ENCODE measurements at regions not wholly inside any gene's neighbourhood (a gene's known extent, or its start where the extent isn't known, plus 50 kb on each side); places are given as distances from the start of the nearest gene placed in this dataset.

GRCh38 chr2:16047701-16048100, 107.4 kb downstream of the MYCN start:
- no peak overlapping the region for H2BK120ac ChIP-seq (ENCODE audit: low read depth, low read length)
- no peaks in the 10 kb centered on the region for H4K20me1 ChIP-seq (ENCODE audit: insufficient read depth, low read length)
- in situ Hi-C loops (cut with MboI; ENCODE audit: low sequenced_read_pairs) (no loop called here), intact Hi-C loops (cut with micrococcal nuclease) (no loop called here), dilution Hi-C loops (cut with HindIII; ENCODE audit: low sequenced_read_pairs, unreplicated experiment) (no loop called here)
- H3K4ac ChIP-seq (ENCODE audit: low read depth, low read length) = no peak overlapping the region
- H2BK15ac ChIP-seq (ENCODE audit: low read depth, low read length) = no peak overlapping the region
- H3K4me1 ChIP-seq (ENCODE audit: control insufficient read depth, insufficient read depth, low read length) = no peaks in the 10 kb centered on the region
- H3K27ac ChIP-seq (ENCODE audit: insufficient read depth, low read length) = no peak overlapping the region
- H2AK5ac ChIP-seq (ENCODE audit: low read depth, low read length) = no peak overlapping the region
- H3K27me3 ChIP-seq (ENCODE audit: control insufficient read depth, insufficient read depth, low read length) = no peaks in the 10 kb centered on the region
- H3K56ac ChIP-seq (ENCODE audit: extremely low read depth, insufficient read depth, low read length) = no peak overlapping the region
- H2BK20ac ChIP-seq (ENCODE audit: low read depth, low read length) = no peak overlapping the region
- H3K9me3 ChIP-seq (ENCODE audit: control insufficient read depth, insufficient read depth, low read length) = peaks cover 21% of the 10 kb centered on the region
- no peak overlapping the region for H4K91ac ChIP-seq (ENCODE audit: insufficient read depth, low read depth, low read length)
- no peak for TF ChIP-seq MAFK (IDR thresholded peaks at IDR 0.05; ENCODE audit: low read depth, low read length)
- no peak for TF ChIP-seq CHD1 (IDR thresholded peaks at IDR 0.05; ENCODE audit: low read depth, low read length)
- TF ChIP-seq RCOR1 (IDR thresholded peaks at IDR 0.05; ENCODE audit: insufficient replicate concordance, low read length) = no peak
- no peak for TF ChIP-seq CEBPB (IDR thresholded peaks at IDR 0.05; ENCODE audit: low read depth, low read length)
- no peak for TF ChIP-seq POLR2A (IDR thresholded peaks at IDR 0.05; ENCODE audit: low read depth, low read length)
- no peak for TF ChIP-seq MXI1 (IDR thresholded peaks at IDR 0.05; ENCODE audit: borderline replicate concordance, low read depth, low read length)
- TF ChIP-seq BHLHE40 (IDR thresholded peaks at IDR 0.05; ENCODE audit: low read depth, low read length) = no peak
- no peak for TF ChIP-seq CTCF (conservative IDR thresholded peaks at IDR 0.05; ENCODE audit: low read depth, low read length)
- TF ChIP-seq FOS (IDR thresholded peaks at IDR 0.05; ENCODE audit: low read depth, low read length) = no peak
- no peak for TF ChIP-seq SMC3 (IDR thresholded peaks at IDR 0.05; ENCODE audit: low read depth, low read length)
- no peak for TF ChIP-seq MAZ (IDR thresholded peaks at IDR 0.05; ENCODE audit: borderline replicate concordance, low read depth, low read length)
- TF ChIP-seq NFE2L2 (IDR thresholded peaks at IDR 0.05; ENCODE audit: low read depth, low read length) = no peak
- no peak for TF ChIP-seq RAD21 (IDR thresholded peaks at IDR 0.05; ENCODE audit: low read length)
- TF ChIP-seq ELK1 (IDR thresholded peaks at IDR 0.05; ENCODE audit: borderline replicate concordance, low read depth, low read length) = no peak
- no peak overlapping the region for H3K9ac ChIP-seq (ENCODE audit: low read depth, low read length)
- H4K8ac ChIP-seq (ENCODE audit: low read depth in 2 of 2, low read length in 2 of 2) = no peak overlapping the region
- H2BK5ac ChIP-seq (ENCODE audit: low read depth, low read length, poor library complexity, severe bottlenecking) = no peak overlapping the region
- no peaks in the 10 kb centered on the region for H3K79me1 ChIP-seq (ENCODE audit: low read depth in 1 of 2, low read length in 2 of 2)
- no peak overlapping the region for H4K5ac ChIP-seq (ENCODE audit: low read depth, low read length)
- no peak overlapping the region for H3K4me3 ChIP-seq (ENCODE audit: insufficient read depth, low read depth, low read length)
- no peak overlapping the region for H3K23ac ChIP-seq (ENCODE audit: low read depth, low read length)
- DNase-seq (no peak), ATAC-seq (ENCODE audit: low read depth) (no peak)
- no peak overlapping the region for H3K18ac ChIP-seq (ENCODE audit: low read depth, low read length)
- H3K36me3 ChIP-seq (ENCODE audit: control insufficient read depth, insufficient read depth, low read length) = no peaks in the 10 kb centered on the region
- no peak overlapping the region for H3K14ac ChIP-seq (replicated peaks; ENCODE audit: low read depth, low read length)
- CTCF ChIA-PET = interaction anchor here (0.6 kb wide), 1 partner anchor 11 kb away, joined by 3 read pairs; no protein-coding TSS in a partner anchor
- no peak overlapping the region for H3K4me2 ChIP-seq (ENCODE audit: low read depth, low read length)
- H2AK9ac ChIP-seq (replicated peaks; ENCODE audit: low read depth, low read length, poor library complexity) = no peak overlapping the region
- H3K9me1 ChIP-seq (ENCODE audit: insufficient read depth, low read length) = no peaks in the 10 kb centered on the region
- no TSS peak for BruUV-seq (replicated peaks)
- POLR2A ChIA-PET (ENCODE audit: unreplicated experiment) = no interaction called here
- WGBS, 2 experiments (ENCODE audit: extremely low coverage in 2 of 2, insufficient read length in 1 of 2) = no CpG with 5 or more reads among the region's 9 CpGs
- H2AFZ ChIP-seq (replicated peaks; ENCODE audit: low read length, poor library complexity) = no peak overlapping the region

Measured in IMR-90 (cell line).